WI38 (cell line): ENCODE measurements at regions not wholly inside any gene's neighbourhood (a gene's known extent, or its start where the extent isn't known, plus 50 kb on each side); places are given as distances from the start of the nearest gene placed in this dataset.

Experiments used
- H3K4me3 ChIP-seq: 2 replicates; pipeline ENCODE4 v1.5.1; 2011; ENCODE audit warnings: low read depth, mild to moderate bottlenecking, control low read depth, low read length
- TF ChIP-seq, protein P1 (sequence below): IDR thresholded peaks from 2 replicates; pipeline ENCODE4 v1.5.1; 2012; ENCODE audit warnings: low read depth, mild to moderate bottlenecking, control low read depth, low read length

DNA sequence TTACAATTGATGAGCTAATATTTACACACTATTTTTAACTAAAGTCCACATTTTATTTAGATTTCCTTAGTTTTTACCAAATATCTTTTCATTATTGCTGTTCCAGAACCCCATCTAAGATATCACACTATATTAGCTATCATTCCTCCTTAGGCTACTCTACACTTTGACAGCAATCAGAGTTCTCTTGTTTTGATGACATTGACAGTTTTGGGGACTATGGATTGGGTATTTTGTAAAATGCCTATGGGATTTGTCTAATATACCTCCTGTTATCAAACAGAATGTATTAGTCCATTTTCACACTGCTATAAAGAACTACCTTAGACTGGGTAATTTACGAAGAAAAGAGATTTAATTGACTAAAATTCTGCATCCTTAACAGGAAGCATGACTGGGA lies 489.1 kb downstream of the FOXG1 start:
- TF ChIP-seq, protein P1, sequence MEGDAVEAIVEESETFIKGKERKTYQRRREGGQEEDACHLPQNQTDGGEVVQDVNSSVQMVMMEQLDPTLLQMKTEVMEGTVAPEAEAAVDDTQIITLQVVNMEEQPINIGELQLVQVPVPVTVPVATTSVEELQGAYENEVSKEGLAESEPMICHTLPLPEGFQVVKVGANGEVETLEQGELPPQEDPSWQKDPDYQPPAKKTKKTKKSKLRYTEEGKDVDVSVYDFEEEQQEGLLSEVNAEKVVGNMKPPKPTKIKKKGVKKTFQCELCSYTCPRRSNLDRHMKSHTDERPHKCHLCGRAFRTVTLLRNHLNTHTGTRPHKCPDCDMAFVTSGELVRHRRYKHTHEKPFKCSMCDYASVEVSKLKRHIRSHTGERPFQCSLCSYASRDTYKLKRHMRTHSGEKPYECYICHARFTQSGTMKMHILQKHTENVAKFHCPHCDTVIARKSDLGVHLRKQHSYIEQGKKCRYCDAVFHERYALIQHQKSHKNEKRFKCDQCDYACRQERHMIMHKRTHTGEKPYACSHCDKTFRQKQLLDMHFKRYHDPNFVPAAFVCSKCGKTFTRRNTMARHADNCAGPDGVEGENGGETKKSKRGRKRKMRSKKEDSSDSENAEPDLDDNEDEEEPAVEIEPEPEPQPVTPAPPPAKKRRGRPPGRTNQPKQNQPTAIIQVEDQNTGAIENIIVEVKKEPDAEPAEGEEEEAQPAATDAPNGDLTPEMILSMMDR, result no peak
- H3K4me3 ChIP-seq, result no peak overlapping the region

DNA sequence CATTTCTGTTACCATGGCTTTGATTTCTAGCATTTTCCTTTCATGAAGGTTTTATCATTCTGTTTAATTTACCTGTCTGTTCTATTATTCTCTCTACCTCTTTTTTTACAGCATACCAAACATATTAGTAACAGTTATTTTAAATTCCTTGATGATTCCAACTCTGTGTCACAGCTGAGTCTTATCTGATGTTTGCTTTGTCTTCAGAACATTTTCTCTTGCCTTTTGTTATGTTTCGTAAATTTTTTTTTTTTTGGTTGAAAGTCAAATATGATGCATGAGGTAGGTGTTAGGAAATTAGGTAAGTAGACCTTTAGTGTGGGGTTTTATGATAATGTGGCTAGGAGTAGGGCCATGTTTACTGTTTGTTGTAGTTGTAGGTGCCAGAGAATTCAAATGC lies 496.4 kb downstream of the FOXG1 start:
- TF ChIP-seq, protein P1, result no peak
- no peak overlapping the region for H3K4me3 ChIP-seq

- H3K4me3 ChIP-seq, result no peak overlapping the region
- TF ChIP-seq, protein P1, result no peak
Measured at GRCh38 chr14:29264865-29265264, 498.3 kb downstream of the FOXG1 start.

GRCh38 chr14:29265852-29266251 lies 499.3 kb downstream of the FOXG1 start:
- TF ChIP-seq, protein P1, result no peak
- H3K4me3 ChIP-seq, result no peak overlapping the region

- TF ChIP-seq, protein P1, result no peak
- no peak overlapping the region for H3K4me3 ChIP-seq
Measured at GRCh38 chr14:29271669-29272068, 505.1 kb downstream of the FOXG1 start.

GRCh38 chr14:29273513-29273912 lies 506.9 kb downstream of the FOXG1 start:
- TF ChIP-seq, protein P1, result no peak
- H3K4me3 ChIP-seq, result no peak overlapping the region

- no peak overlapping the region for H3K4me3 ChIP-seq
- TF ChIP-seq, protein P1, result no peak
Measured at GRCh38 chr14:29274890-29275596, 508.5 kb downstream of the FOXG1 start.
